ENCODE measurements at regions not wholly inside any gene's neighbourhood (a gene's known extent, or its start where the extent isn't known, plus 50 kb on each side); places are given as distances from the start of the nearest gene placed in this dataset.

GRCh38 chr1:229196404-229197264 is 74.3 kb upstream of the RAB4A start:
- DNase-seq, result no peak

- no peak for DNase-seq
Measured at GRCh38 chr1:229197265-229197585, 73.7 kb upstream of the RAB4A start.

- peak; percentile 21 for DNase-seq
Measured at GRCh38 chr1:229199261-229200243, 71.4 kb upstream of the RAB4A start.

GRCh38 chr1:229203030-229203751 is 67.7 kb upstream of the RAB4A start:
- no peak for DNase-seq

GRCh38 chr1:229203991-229204632 is 66.8 kb upstream of the RAB4A start:
- no peak for DNase-seq

- DNase-seq, result no peak
Measured at GRCh38 chr1:229204921-229205777, 65.8 kb upstream of the RAB4A start.

GRCh38 chr1:229205854-229206253 is 65.1 kb upstream of the RAB4A start:
- DNase-seq, result no peak

GRCh38 chr1:229207916-229208315 is 63.0 kb upstream of the RAB4A start:
- no peak for DNase-seq

GRCh38 chr1:229208481-229208880 is 62.4 kb upstream of the RAB4A start:
- no peak for DNase-seq

GRCh38 chr1:229209386-229209785 is 61.5 kb upstream of the RAB4A start:
- DNase-seq, result no peak

GRCh38 chr1:229209816-229210215 is 61.1 kb upstream of the RAB4A start:
- no peak for DNase-seq

GRCh38 chr1:229210844-229211243 is 60.1 kb upstream of the RAB4A start:
- no peak for DNase-seq

- DNase-seq, result no peak
Measured at GRCh38 chr1:229213797-229214196, 57.1 kb upstream of the RAB4A start.

- no peak for DNase-seq
Measured at GRCh38 chr1:229217716-229218115, 53.2 kb upstream of the RAB4A start.

- no peak for DNase-seq
Measured at GRCh38 chr1:229218612-229219025, 52.3 kb upstream of the RAB4A start.

GRCh38 chr1:229220163-229220846 is 50.6 kb upstream of the RAB4A start:
- no peak for DNase-seq

- DNase-seq, result no peak
Measured at GRCh38 chr1:229221106-229222019, 49.5 kb upstream of the RAB4A start.
